GM18517 (cell line): ENCODE measurements at regions not wholly inside any gene's neighbourhood (a gene's known extent, or its start where the extent isn't known, plus 50 kb on each side); places are given as distances from the start of the nearest gene placed in this dataset.
"Not testable (repeated sequence)": the region's sequence is repeated elsewhere in the genome, so short reads cannot be mapped to it uniquely, and the experiment has no call there.

Experiments
- ATAC-seq: cut with Tn5 transposase; IDR thresholded peaks from one replicate; pipeline ENCODE4 v1.9.1; 2021; ENCODE audit warnings: mild to moderate bottlenecking, moderate library complexity; ENCODE audit not compliant: unreplicated experiment

GRCh38 chr2:75834588-75834987 is 123.9 kb upstream of the GCFC2 start:
- not testable (repeated sequence) for ATAC-seq

GRCh38 chr2:75833386-75833785 is 122.7 kb upstream of the GCFC2 start:
- ATAC-seq: no peak

- no peak for ATAC-seq
Measured at GRCh38 chr2:75828826-75829225, 118.1 kb upstream of the GCFC2 start.

GRCh38 chr2:75823515-75823914 is 112.8 kb upstream of the GCFC2 start:
- ATAC-seq: not testable (repeated sequence)

- ATAC-seq: no peak
Measured at GRCh38 chr2:75822336-75822735, 111.6 kb upstream of the GCFC2 start.

- no peak for ATAC-seq
Measured at GRCh38 chr2:75820693-75821092, 110.0 kb upstream of the GCFC2 start.

- ATAC-seq: no peak
Measured at GRCh38 chr2:75810611-75811330, 100.1 kb upstream of the GCFC2 start.

GRCh38 chr2:75808793-75809535 is 98.2 kb upstream of the GCFC2 start:
- ATAC-seq: no peak

GRCh38 chr2:75807992-75808391 is 97.3 kb upstream of the GCFC2 start:
- no peak for ATAC-seq

GRCh38 chr2:75801234-75801982 is 90.7 kb upstream of the GCFC2 start:
- no peak for ATAC-seq

- ATAC-seq: peak; percentile 72
Measured at GRCh38 chr2:75800456-75800855, 89.7 kb upstream of the GCFC2 start.

- peak; percentile 39 for ATAC-seq
Measured at GRCh38 chr2:75799859-75800258, 89.1 kb upstream of the GCFC2 start.

- no peak for ATAC-seq
Measured at GRCh38 chr2:75798569-75798968, 87.9 kb upstream of the GCFC2 start.

- no peak for ATAC-seq
Measured at GRCh38 chr2:75792996-75793395, 82.3 kb upstream of the GCFC2 start.

GRCh38 chr2:75792146-75792545 is 81.4 kb upstream of the GCFC2 start:
- no peak for ATAC-seq

GRCh38 chr2:75790814-75791467 is 80.2 kb upstream of the GCFC2 start:
- no peak for ATAC-seq

GRCh38 chr2:75790121-75790813 is 79.6 kb upstream of the GCFC2 start:
- ATAC-seq: no peak

GRCh38 chr2:75788902-75789301 is 78.2 kb upstream of the GCFC2 start:
- ATAC-seq: no peak

- ATAC-seq: no peak
Measured at GRCh38 chr2:75788154-75788553, 77.4 kb upstream of the GCFC2 start.

GRCh38 chr2:75787532-75788132 is 76.9 kb upstream of the GCFC2 start:
- ATAC-seq: no peak
